SHP77 (cell line): ENCODE measurements at regions not wholly inside any gene's neighbourhood (a gene's known extent, or its start where the extent isn't known, plus 50 kb on each side); places are given as distances from the start of the nearest gene placed in this dataset.
A peak's percentile ranks its signal among the peaks of the same experiment; 100 is the strongest.

ENCODE experiments used
- DNase-seq, 2 experiments: peaks; one replicate each; lab custom pipeline; 2025; lab: John Stamatoyannopoulos, UW

DNA sequence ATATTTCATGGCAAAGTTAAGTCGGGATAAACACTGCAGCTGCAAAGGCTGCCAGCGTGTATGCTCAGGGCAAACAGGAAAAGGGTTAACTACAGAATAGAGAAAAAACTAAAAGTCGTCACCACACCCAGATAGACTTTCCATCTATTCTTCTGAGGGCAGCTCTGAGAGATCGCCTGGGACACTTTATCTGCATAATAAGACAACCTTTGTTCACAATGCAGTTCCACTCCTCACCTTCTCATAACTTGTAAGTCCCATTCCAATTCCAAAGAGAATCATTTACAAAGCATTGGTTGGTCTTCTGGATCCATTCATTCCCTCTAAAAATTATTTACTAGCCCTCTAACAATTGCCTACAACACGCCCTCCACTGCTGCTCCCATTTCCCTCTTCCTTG, 437.4 kb downstream of the RND3 start:
- DNase-seq, result no peak

DNA sequence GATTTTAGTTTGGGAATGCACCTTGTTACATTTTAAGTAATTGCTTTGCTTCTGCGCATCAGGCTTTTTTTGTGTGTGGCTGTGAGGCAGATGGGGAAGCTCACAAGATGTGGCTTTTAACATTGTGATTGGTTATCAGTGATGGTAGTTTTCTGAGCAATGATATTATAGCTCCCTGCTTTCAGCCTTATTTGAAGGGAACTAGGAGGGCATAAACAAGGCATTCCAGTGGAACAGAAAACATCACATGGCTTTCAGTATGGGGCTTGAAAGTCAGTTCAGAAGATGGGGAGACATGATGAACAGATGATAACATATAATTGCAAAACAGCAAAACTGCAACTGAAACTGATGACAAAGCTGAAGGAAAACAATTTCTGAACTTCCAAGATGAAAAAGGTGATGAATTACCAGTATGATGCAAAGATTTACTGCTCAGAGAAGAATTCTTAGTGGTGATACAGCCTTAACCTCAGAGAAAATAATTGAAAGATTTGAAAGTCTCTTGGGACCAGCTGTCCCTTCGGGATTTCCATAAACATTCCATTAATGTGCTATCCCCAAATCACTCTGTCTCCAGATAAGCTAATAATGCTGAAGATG, 439.7 kb downstream of the RND3 start:
- no peak for DNase-seq

DNA sequence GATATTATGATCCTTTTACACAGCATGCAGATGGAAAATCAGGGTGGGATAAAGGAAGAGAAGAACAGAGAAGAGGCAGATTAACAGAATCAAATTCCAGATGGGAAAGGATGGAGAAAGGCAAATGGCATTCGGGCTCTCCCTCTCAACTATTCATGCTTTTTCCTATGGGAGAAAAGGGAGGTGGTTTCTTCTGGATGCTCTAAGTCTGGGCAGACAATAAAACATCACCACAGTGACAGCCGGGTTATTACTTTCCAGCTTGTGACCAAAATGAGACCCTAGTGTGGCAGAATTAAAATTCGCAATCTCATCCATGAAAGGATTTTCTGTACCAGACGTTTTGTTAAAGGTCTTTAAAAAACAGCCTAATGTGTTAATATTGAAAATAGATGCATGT, 440.7 kb downstream of the RND3 start:
- DNase-seq, result no peak

DNA sequence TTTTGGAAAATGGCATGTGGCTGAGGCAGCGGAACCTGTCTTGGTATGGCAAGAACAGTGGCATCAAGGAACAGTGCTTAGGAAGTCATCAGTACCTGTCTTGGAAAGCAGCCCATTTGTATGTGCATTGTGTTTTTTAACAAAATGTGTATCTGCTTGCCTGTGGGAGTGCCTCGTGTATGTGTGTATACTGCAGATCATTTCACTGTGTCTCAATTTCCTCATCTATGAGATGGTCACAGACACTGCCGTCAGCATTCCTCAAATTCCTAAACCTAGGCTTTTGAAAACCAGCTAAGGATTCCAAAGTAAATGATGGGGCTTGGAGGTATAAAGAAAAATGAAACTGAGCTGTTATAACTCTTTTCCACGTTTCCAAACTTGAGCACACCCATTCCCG, 441.3 kb downstream of the RND3 start:
- DNase-seq, result no peak

DNA sequence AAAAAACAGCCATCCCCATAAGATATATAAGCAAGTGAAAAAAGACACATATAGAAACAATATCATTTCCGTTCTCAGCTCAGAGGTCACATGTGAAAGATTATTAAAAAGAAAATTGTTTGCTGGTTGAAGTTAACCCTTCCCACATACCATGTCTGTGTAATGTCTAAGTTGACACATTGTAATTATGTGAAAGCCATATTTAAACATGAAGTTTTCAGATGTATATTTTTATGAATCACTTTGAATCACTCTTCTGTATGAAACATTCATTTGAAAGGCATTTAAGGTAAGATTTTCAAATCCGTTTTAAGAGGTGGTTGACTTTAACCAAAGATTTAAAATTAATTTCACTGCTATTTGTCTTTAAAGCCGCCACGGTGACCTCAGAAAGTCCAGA, 441.9 kb downstream of the RND3 start:
- no peak for DNase-seq

DNA sequence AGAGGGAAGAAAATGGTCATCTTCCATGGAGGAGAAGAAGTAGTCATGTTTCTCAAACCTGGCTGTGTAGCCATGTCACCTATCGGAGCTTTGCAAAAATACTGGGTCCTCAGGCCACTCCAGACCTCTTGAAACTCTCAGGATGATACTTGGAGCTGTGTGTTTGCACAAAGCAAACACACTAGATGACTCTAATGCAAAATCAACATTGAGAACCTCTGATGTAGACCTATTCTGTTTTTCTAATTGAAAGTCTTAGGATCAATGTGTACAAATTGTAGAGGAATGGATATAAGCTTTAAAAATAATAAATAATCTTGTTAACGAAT, 444.3 kb downstream of the RND3 start:
- peak; percentile 3 to 6 for DNase-seq

DNA sequence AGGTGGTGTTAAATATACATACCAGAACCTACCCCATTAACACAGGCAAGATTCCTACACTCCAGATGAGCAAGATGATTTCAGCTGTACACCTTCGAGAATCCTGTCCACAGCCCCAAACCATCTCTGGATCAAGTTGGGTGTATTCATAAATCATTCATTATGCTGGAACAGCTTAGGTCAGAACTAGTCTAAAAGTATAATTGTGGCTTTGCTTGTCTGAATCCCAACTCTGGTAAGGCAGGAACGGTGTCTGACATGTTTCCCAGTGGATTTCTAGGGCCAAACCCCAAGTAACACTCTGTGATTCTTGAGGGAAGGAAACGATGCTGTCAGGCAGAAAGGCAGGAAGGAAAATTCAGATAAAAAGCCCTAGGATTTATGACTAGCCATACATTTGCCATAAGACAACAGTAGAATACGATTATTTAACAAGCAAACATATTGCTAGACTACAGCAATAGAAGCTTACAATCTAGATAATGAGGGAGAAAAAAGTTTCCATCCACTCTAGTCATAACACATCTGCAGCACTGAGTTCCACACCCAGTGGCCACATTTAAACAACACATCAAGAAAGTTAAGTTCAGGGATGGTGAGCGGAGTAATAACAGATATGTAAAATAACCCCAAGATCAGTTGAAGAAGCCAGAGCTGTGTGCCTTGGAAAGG, 444.8 kb downstream of the RND3 start:
- no peak for DNase-seq

DNA sequence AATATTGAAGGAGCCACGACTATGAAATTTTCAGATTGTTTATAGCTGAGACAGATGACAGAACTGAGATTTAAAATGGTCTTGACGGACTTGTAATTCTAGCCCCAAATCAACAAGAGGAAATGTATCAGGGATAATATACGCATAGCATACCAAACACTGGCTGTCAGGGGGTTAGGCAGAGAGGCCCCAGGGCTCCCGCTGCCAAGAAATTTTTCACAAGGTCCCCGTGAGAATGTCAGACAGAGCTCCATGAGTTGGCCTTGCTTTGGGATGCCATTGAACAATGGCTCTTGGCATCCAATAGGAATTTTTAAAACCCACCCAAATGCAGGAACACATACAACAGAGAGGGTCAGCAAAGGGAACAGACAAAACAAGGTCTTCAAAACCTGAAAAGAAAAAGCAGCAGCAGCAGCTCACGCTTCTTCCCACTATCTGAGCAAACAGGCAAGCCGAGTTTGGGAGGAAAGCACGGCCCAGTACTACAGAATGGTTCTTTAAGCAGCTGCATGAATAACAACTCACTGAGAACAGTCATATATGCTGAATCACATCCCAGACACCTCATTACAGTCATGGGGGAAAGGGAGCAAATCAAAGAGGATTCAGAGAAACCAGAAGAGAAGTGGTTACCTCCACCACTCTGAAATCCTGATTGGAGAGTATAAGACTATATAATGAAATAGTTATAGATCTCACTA, 445.6 kb downstream of the RND3 start:
- DNase-seq, result no peak

DNA sequence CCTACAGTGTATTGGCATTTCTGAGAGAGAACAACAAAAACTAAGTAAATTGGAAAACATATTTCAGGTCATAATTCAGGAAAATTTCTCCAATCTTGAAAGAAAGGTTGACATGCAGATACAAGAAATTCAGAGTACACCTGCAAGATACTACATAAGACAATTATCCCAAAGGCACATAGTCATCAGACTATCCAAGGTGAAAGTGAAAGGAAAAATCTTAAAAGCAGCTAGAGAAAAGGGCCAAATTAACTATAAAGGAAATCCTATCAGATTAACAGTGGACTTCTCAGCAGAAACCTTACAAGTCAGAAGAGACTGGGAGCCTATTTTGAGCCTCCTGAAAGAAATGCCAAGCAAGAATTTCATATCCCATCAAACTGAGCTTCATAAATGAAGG, 449.0 kb upstream of the MMADHC start:
- no peak for DNase-seq

DNA sequence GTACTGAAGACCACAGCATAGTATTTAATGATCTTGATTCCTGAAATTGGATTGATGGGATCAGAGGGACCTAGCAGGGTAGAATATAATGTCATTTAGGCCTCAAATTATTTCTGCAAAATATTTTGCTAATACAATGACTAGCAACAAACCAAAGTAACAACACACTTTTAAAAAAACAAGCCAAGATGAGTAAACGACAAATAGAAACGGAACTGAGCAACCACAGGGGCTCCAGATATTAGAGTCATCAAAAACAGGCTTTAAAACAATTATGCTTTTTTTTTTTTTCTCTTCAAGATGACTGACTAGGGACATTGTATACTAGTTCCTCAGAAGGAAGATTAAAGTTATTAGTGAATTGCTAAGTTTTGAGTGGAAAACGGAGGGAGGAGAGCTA, 447.1 kb upstream of the MMADHC start:
- DNase-seq, result no peak

DNA sequence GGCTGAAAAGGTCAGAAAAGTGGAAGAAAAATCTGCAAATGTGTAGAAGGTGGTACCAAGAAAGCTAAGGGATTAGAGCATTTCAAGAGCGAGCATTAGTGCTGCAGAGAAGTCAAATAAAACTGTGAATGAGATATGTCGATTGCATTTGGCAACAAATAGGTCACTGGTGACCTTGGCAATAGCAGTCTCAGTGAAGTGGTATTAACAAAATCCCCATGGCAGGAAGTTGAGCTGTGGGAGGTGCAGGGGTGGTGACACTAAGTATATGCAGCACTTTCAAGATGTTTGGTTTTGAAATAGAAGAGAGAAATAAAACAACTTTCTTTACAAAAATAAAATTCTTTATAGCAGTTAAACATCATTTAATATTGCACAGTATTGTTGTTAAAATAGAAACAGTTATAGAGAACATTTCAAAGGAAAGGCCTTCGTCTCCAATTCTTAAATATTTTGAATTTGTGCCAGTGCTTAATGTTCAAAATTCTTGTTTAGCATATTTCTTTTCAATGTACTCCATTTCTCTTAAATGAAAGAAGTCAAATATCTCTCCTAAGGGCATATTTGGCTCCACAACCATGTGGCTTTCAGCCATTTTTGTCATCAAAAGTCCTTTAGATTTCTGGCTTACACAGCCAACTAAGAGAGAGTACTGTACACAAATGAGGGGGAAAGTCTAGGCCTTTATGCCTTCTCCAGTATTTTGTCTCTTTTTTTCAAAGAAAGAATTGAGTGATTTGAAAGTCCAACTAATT, 443.0 kb upstream of the MMADHC start:
- no peak for DNase-seq

DNA sequence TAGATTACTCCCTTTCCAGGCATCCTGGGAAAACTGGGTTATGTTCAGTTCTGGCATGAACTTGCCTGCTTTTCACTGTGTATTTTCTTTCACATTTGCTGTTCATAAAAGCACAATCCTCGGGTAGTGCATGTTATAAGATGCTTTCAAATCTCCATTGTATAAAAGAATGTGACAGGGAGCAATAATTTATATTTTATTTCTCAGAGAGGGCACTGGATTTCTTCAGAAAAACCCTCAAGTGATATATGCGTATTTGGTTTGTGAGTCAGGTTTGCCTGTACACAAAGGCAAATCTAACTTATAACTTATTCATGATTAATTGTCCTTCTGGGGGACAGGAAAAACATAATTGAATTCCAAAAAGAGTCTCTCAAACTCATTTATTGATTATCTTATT, 440.7 kb upstream of the MMADHC start:
- no peak for DNase-seq

DNA sequence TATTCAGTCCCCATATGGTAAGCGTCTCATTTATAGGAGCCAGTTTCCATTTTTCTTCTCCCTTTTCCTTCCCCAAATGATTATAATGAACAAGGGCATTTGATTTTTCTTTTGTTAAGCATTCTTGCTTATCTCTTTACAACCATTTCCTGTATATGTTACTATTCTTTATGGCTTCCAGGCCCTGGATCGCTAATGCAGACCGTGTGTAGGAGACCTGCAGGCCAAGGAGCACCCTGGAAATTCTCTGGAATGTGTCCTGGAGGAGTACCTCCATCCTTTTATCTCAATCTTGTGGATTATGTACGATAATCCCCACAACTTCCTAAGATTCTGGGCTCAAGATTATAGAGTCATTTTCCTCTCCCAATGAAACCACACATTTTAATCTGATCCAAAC, 439.6 kb upstream of the MMADHC start:
- DNase-seq, result no peak

DNA sequence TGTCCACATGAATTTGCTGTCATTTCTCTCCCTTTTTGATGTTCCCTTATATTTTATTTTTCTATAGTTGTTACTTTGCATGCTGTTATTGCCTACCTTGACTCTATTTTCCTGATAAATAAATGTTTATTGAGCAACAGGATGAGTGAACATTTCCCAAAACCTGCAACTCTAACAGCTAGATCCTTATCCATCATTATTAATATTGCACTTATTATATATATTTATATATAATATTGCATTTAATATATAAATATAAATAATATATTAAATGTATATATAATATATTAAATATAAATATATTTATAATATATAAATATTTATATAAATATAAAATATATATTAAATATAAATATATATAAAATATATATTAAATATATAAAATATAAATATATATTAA, 436.1 kb upstream of the MMADHC start:
- no peak for DNase-seq

DNA sequence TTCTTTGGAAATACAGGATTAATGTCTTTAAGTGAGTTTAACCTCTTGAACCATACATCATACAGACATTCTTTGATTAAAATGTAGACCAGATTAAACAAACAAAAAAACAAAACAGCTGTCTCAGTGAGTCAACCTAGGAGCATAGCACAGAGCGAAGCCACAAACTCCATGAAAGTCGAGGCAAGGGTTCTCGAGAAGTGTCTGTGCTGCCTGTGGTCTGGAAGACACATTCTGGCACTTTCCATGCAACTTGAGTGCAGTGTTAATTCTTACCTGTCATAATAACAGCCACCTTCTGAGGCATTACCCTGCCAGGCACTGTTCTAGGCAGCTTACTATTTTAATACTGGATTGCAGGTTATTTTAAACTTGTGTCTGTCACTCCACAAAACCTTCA, 435.5 kb upstream of the MMADHC start:
- no peak for DNase-seq

DNA sequence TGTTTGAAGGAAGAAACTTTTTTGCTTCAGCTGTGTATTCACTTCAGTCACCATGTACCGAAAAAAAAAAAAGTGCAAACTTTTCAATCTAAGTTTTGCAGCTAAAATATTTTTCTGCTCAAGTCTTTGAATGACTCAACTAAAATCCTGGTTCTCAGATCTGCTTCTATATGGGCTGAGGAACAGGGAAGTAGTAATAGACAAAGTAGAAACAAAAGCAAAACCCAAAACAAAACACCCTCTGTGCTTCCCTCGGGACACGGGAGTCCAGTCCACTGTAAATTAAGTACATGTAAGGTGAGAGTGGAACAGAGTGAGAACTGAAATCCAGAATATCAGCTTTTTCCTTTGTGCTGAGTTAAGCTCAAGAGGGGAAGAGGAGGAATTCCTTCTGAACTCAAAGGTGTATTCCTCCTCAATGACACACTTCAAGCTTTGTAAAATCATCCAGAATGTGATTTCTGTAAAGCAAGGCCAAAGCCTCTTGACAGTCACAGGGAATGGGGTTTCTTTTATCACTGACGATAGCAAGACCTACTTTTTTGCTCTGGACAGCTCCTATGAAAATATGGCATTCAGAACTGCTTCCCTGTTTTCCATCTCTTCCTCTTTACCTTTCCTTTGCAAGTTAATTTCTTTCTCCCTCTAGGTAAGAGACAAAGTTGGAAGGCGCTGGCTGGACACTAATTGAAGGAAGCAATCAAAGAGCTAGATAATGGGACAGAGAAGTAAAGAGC, 433.5 kb upstream of the MMADHC start:
- DNase-seq, result no peak

DNA sequence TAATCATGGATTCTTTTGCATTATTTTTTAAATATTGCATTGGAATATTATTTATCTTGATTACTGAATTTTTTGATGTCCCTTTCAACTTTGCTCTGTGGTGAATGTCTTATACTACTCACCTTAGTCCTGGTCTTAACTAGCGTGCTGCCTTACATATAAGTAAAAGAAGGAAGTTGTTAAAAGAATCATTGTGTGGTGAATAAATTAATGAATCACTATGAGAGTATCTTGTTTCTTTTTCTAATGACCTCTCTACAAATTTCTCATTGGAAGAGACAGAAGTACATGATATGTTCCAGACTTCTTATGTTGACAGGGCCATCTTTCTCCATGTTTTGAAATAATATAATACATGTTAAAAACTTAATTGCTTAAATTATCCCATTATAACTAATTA, 432.6 kb upstream of the MMADHC start:
- DNase-seq, result no peak

DNA sequence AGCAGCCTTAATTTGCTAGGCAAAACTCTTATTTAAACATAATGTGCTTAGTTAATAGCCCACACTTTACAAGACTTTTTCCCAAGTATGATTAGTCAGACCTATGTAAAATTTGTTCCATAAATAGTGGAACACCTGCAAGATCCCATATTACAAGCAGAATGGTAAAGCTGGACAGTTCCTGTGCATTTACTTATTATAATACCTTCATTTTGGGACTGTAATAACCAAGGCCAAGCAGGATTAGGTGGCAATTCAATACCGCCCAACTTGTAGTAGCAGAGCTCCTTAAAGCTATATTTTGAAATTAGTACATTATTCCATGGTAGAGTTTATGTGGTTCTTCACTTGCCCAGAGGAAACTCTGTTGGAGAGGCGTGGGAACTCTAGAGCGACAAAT, 431.5 kb upstream of the MMADHC start:
- DNase-seq, result no peak

DNA sequence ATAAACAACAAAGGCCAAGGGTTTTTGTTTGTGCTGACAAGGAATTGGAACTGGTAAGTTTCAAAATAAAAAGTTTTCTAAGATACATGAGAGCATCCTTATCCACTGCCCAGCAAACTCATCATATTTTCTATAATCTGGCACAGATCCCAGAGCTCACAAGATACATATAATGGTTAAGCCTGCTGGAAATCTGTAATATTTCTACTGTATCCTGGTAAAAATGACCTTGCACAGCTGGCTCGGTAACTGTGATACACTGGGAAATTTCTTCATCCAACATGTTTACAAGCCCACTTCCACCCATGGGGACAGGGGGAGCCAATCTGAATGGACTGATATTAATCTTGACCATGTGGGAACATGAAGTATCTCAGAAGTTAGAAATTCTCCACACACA, 425.4 kb upstream of the MMADHC start:
- DNase-seq, result no peak

DNA sequence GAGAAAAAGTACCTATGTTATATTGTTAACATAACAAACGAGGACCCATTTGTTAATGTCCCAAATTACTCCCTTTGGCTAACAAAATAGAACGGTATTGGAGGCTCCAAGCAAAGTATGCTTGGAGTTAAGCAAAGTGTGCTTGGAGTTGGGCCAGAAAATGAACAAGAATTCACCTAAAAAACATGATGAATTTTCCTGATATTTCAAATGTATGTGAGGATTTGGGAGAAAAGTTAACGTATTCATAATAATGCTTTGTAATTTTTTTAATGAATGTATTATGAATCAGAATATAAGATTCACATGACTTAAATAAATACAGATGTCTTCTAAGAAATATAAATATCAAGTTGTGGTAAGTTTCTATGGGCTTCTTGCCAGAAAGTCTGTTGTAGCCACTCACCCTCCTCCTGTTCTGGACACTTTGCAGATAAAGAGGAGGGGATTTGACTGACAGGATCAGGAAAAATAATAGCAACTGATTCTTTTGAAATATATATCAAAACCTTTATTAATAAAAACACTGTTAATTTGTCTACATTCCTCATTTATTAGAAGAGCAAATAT, 423.7 kb upstream of the MMADHC start:
- DNase-seq, result no peak

DNA sequence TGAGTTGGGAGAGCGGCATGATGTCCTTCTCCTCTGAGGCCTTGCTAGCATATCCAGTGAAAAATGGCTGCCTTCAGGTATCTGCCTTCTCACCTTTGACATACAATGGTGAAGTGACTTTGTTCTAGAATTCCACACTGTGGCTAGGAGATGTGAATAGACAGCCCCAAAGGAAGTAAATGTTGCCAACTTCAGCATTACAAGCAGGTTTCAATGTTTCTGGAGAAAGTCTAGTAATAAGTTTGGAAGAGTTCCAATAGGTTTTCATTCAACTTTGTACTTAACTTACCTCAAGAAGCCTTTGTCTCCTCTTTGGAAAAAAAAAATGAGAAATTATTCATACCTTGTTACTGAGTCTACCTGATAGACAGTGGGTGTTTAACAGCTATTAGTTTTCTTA, 421.3 kb upstream of the MMADHC start:
- DNase-seq, result no peak

DNA sequence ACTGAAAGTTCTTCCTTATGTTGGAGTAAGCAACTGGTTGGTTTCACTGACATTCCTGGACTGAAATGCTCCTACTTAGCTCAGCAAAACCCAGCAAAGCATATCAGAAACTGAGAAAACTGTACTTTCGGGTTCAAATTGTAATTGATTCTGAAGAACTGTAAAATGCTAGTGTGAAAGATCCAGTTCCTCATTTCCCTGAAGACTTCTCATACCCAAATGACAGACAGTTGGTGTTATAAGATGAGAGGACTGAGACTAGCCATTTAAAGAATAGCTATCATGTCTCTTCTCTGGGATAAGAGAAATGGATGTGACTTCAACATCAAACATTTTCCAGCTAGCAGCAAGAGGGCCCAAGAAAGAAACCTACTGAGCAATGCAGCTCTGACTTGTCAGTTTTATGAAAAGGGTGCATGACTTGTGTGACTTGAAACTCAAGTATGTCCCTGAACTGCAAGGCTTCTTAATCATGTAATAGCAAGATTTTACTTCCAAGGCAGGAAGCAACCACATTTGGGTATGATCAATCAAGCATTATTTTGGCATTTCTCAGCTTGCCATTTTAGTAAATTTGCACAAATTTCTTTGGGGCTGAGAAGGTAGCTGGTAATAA, 420.3 kb upstream of the MMADHC start:
- no peak for DNase-seq
